KBM-7 (cell line): ENCODE measurements at regions not wholly inside any gene's neighbourhood (a gene's known extent, or its start where the extent isn't known, plus 50 kb on each side); places are given as distances from the start of the nearest gene placed in this dataset.
A peak's percentile ranks its signal among the peaks of the same experiment; 100 is the strongest.
"Not testable (repeated sequence)": the region's sequence is repeated elsewhere in the genome, so short reads cannot be mapped to it uniquely, and the experiment has no call there.

Experiments
- DNase-seq: peaks from one replicate; pipeline ENCODE4 v3.0.0-alpha.2; 2015
- in situ Hi-C: fragments of 300-500 bp; cut with MboI; formaldehyde crosslinking; loops from 2 replicates; pipeline ENCODE4 v1.14.3; 2020; ENCODE audit warnings: low sequenced_read_pairs, low pct_unique_long_range_greater_than_20kb, mixed read lengths

GRCh38 chrX:146581981-146582712 lies 227.4 kb upstream of the CXorf51B start:
- in situ Hi-C loops, result no loop called here
- DNase-seq, result no peak

DNA sequence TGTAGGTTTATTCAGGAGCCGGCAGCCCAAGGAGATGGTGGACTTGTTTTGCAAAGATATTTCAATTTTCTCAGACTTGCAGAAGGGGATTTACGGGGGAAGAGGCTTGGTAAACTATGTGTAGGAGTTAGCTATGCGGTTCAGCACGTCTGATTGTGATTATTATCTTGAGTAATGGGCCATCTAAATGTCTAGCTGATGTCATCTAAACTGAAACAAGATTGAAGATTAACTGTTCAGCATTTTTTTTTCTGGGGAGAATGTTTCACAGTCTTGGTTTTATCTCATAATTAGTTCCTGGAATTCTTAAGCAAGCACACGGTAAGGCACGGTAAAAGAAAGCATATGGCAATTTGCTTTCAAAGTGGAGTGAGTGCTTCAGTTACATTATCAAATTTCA lies 207.3 kb upstream of the CXorf51B start:
- in situ Hi-C loops, result no loop called here

GRCh38 chrX:146604196-146604595 lies 205.4 kb upstream of the CXorf51B start:
- in situ Hi-C loops, result no loop called here
- DNase-seq, result no peak

More for the DNA sequence above, 207.3 kb upstream of the CXorf51B start:
- DNase-seq, result peak; percentile 78

DNA sequence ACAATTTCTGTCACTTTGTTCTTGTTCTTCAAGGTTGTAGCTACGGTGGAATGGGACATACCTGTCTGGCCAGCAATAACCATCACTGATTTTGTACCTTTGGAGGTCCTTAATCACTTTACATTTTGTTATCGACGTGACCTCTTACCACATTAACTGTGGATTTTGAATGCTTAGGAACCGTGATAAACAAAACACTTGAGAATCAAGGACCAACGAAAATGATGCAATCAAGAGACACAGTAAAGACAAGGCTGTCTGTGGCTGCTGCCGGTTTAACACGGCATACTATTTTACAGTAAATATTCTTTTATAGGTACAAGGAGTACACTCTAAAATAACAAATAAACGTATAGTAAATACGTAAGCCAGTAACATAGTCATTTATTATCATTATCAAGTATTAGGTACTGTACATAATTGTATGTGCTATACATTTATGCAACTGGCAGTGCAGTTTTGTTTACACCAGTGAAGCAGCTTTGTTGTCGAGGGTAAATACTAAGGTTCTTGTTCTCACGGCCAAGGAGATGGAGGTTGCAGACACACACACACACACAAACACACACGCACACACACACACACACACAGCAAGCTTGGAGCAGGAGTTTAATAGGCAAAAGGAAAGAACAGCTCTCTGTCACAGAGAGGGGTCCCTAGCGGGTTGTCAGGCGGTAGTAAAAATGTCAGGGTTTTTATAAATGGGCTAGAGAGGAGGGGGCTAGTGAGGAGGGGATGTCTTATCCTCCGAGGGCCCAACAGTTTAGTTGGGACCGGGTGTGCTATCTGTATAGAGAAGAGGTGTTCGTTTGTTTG lies 194.7 kb upstream of the CXorf51B start:
- no peak for DNase-seq
- in situ Hi-C loops, result no loop called here

DNA sequence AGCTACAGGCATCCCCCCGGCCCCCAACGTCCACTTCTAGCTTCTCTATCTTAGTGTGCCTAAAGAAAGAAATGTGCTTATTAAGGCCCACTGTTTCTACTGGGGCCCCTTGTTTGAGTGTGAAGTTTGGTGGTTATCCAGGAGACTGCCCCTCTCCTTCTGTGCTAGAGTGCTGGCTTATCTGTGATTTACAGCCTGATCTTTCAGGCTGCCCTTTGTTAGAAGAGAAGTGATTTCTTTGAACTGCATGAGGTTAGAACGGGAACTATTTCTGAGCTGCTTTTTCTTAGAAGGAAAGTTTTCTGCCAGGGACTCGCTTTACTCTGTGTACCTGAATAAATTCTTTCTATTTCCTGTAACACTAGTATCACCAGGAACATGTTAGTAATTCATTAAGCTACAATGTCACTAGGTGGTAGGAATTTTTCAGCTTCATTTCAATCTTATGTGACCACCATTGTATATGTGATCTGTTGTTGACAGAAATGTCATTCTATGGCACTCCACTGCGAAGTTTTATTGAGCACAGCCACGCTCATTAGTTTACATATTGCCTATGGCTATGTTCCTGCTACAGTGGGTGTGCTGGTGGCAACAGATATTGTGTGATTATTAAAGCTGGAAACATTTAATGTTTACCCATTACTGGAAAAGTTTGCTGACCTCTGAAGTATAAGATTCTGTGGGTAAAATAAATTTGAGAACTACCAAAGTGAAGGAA lies 193.8 kb upstream of the CXorf51B start:
- DNase-seq, result no peak
- in situ Hi-C loops, result no loop called here

- in situ Hi-C loops, result not testable (repeated sequence)
Observed at GRCh38 chrX:146619943-146620342, 189.6 kb upstream of the CXorf51B start.

DNA sequence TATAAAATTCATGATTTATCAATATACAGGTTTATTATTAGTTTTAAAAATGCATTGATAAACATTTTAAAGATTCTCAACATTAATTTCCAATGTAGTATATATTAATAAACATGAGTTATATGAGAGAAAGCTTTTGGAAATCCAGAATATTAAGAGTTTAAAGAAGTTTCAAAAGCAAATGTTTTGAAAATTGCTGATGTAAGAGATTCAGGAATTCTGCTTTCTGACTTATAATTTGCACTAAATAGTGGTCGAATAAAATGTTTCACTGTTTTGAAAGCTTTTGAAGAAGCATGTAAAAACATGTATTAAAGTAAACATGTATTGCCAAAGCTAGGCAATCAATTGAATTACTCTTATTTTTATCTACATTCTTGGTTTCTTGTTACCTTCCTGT lies 151.2 kb upstream of the CXorf51B start:
- in situ Hi-C loops, result no loop called here
- no peak for DNase-seq

More at GRCh38 chrX:146619943-146620342, 189.6 kb upstream of the CXorf51B start:
- DNase-seq, result not testable (repeated sequence)

GRCh38 chrX:146707781-146708180 lies 101.8 kb upstream of the CXorf51B start:
- in situ Hi-C loops, result no loop called here
- DNase-seq, result no peak

- DNase-seq, in situ Hi-C loops: not testable (repeated sequence)
Observed at GRCh38 chrX:146708866-146709265, 100.7 kb upstream of the CXorf51B start.

DNA sequence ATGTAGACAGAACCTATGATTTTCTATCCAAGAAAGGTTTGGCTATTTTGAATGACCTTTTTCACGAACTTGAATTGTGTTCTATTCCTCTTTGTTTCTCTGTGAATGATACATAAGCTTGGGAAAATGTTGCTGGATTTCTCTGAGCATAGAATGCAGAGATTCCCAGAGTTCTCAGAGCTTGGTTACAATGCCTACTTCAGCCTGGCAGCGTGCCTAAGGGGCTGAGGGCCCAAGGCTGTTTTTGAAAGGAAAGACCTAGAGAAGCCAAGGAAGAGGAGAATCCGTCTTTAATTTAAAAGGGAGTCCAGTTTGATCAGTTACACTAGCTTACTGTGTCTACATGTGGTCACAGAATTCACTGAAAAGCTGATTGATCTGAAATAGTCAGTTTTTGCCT lies 55.3 kb upstream of the CXorf51B start:
- in situ Hi-C loops, result no loop called here
- DNase-seq, result no peak

GRCh38 chrX:146755214-146755613 lies 54.4 kb upstream of the CXorf51B start:
- in situ Hi-C loops, result no loop called here
- no peak for DNase-seq
